ENCODE measurements at regions not wholly inside any gene's neighbourhood (a gene's known extent, or its start where the extent isn't known, plus 50 kb on each side); places are given as distances from the start of the nearest gene placed in this dataset.

GRCh38 chr13:57270493-57270892, 103.5 kb downstream of the PRR20E start:
- no peak overlapping the region for H3K27ac ChIP-seq (ENCODE audit: low read length, poor library complexity, severe bottlenecking)
- H2BK5ac ChIP-seq (ENCODE audit: low read depth, low read length, poor library complexity, severe bottlenecking) = no peak overlapping the region
- H3K4ac ChIP-seq (ENCODE audit: low read depth in 1 of 2, low read length in 2 of 2) = no peak overlapping the region
- no peak overlapping the region for H2BK15ac ChIP-seq (ENCODE audit: low read depth, poor library complexity, severe bottlenecking)
- no peaks in the 10 kb centered on the region for H3K4me1 ChIP-seq (ENCODE audit: control insufficient read depth, insufficient read depth, low read depth, low read length)
- no peaks in the 10 kb centered on the region for H3K79me1 ChIP-seq (replicated peaks; ENCODE audit: low read length, poor library complexity, severe bottlenecking)
- H2BK12ac ChIP-seq (ENCODE audit: low read length in 2 of 2) = no peak overlapping the region
- H3K4me3 ChIP-seq (ENCODE audit: insufficient read depth in 1 of 2, low read depth in 1 of 2, low read length in 2 of 2) = no peak overlapping the region
- H3K9me3 ChIP-seq (ENCODE audit: control insufficient read depth, low read length) = peaks cover 37% of the 10 kb centered on the region
- no peak overlapping the region for H3K4me2 ChIP-seq (ENCODE audit: low read length, poor library complexity, severe bottlenecking)
- no peak overlapping the region for H3K18ac ChIP-seq (ENCODE audit: low read depth in 1 of 2, low read length in 2 of 2)
- no peak for DNase-seq
- H3K27me3 ChIP-seq (ENCODE audit: control insufficient read depth in 1 of 2, insufficient read depth in 1 of 2, low read length in 2 of 2) = no peaks in the 10 kb centered on the region
- H3K9ac ChIP-seq (ENCODE audit: low read length) = no peak overlapping the region
- no peaks in the 10 kb centered on the region for H3K36me3 ChIP-seq (ENCODE audit: control insufficient read depth in 1 of 2, insufficient read depth in 2 of 2, low read depth in 1 of 2, low read length in 2 of 2)
- no peak overlapping the region for H3K23ac ChIP-seq (ENCODE audit: low read length in 2 of 2)
- H2AFZ ChIP-seq (ENCODE audit: low read depth, low read length) = no peak overlapping the region
- H4K91ac ChIP-seq (ENCODE audit: low read length) = no peak overlapping the region
- no peak overlapping the region for H4K8ac ChIP-seq (ENCODE audit: low read length)
- no peak overlapping the region for H3K14ac ChIP-seq (ENCODE audit: low read length in 2 of 2)
- no peak overlapping the region for H2BK120ac ChIP-seq (ENCODE audit: low read depth, low read length)
- no peak overlapping the region for H2AK5ac ChIP-seq (ENCODE audit: low read length, severe bottlenecking)

GRCh38 chr13:57286511-57287098, 119.6 kb downstream of the PRR20E start:
- no peak overlapping the region for H2BK5ac ChIP-seq (ENCODE audit: low read depth, low read length, poor library complexity, severe bottlenecking)
- WGBS = 93% methylated on average over 49 of the region's 49 CpGs
- no peaks in the 10 kb centered on the region for H3K36me3 ChIP-seq (ENCODE audit: control insufficient read depth in 1 of 2, insufficient read depth in 2 of 2, low read depth in 1 of 2, low read length in 2 of 2)
- no peak for DNase-seq
- no peak overlapping the region for H2AFZ ChIP-seq (ENCODE audit: low read depth, low read length)
- H2BK15ac ChIP-seq (ENCODE audit: low read depth, poor library complexity, severe bottlenecking) = no peak overlapping the region
- no peaks in the 10 kb centered on the region for H3K79me1 ChIP-seq (replicated peaks; ENCODE audit: low read length, poor library complexity, severe bottlenecking)
- no peaks in the 10 kb centered on the region for H3K4me1 ChIP-seq (ENCODE audit: control insufficient read depth, insufficient read depth, low read depth, low read length)
- H3K27me3 ChIP-seq (ENCODE audit: control insufficient read depth in 1 of 2, insufficient read depth in 1 of 2, low read length in 2 of 2) = no peaks in the 10 kb centered on the region
- H3K9ac ChIP-seq (ENCODE audit: low read length) = no peak overlapping the region
- no peak overlapping the region for H2BK12ac ChIP-seq (ENCODE audit: low read length in 2 of 2)
- no peak overlapping the region for H4K8ac ChIP-seq (ENCODE audit: low read length)
- H3K4me3 ChIP-seq (ENCODE audit: insufficient read depth in 1 of 2, low read depth in 1 of 2, low read length in 2 of 2) = no peak overlapping the region
- H4K91ac ChIP-seq (ENCODE audit: low read length) = no peak overlapping the region
- H3K9me3 ChIP-seq (ENCODE audit: control insufficient read depth, low read length) = peaks cover 6% of the 10 kb centered on the region
- H3K4me2 ChIP-seq (ENCODE audit: low read length, poor library complexity, severe bottlenecking) = no peak overlapping the region
- H2BK120ac ChIP-seq (ENCODE audit: low read depth, low read length) = no peak overlapping the region
- H3K27ac ChIP-seq (ENCODE audit: low read length, poor library complexity, severe bottlenecking) = no peak overlapping the region
- H3K18ac ChIP-seq (ENCODE audit: low read depth in 1 of 2, low read length in 2 of 2) = no peak overlapping the region
- H3K14ac ChIP-seq (ENCODE audit: low read length in 2 of 2) = no peak overlapping the region
- H3K23ac ChIP-seq (ENCODE audit: low read length in 2 of 2) = no peak overlapping the region
- no peak overlapping the region for H3K4ac ChIP-seq (ENCODE audit: low read depth in 1 of 2, low read length in 2 of 2)
- no peak overlapping the region for H2AK5ac ChIP-seq (ENCODE audit: low read length, severe bottlenecking)

GRCh38 chr13:57302604-57303003, 135.6 kb downstream of the PRR20E start:
- peaks cover 3% of the 10 kb centered on the region for H3K9me3 ChIP-seq (ENCODE audit: control insufficient read depth, low read length)
- DNase-seq = no peak
- H2AK5ac ChIP-seq (ENCODE audit: low read length, severe bottlenecking) = no peak overlapping the region
- no peak overlapping the region for H3K4ac ChIP-seq (ENCODE audit: low read depth in 1 of 2, low read length in 2 of 2)
- H4K8ac ChIP-seq (ENCODE audit: low read length) = no peak overlapping the region
- no peak overlapping the region for H3K9ac ChIP-seq (ENCODE audit: low read length)
- no peak overlapping the region for H3K27ac ChIP-seq (ENCODE audit: low read length, poor library complexity, severe bottlenecking)
- no peaks in the 10 kb centered on the region for H3K4me1 ChIP-seq (ENCODE audit: control insufficient read depth, insufficient read depth, low read depth, low read length)
- no peak overlapping the region for H2AFZ ChIP-seq (ENCODE audit: low read depth, low read length)
- H3K18ac ChIP-seq (ENCODE audit: low read depth in 1 of 2, low read length in 2 of 2) = no peak overlapping the region
- no peak overlapping the region for H3K23ac ChIP-seq (ENCODE audit: low read length in 2 of 2)
- no peaks in the 10 kb centered on the region for H3K27me3 ChIP-seq (ENCODE audit: control insufficient read depth in 1 of 2, insufficient read depth in 1 of 2, low read length in 2 of 2)
- no peak overlapping the region for H2BK120ac ChIP-seq (ENCODE audit: low read depth, low read length)
- no peaks in the 10 kb centered on the region for H3K79me1 ChIP-seq (replicated peaks; ENCODE audit: low read length, poor library complexity, severe bottlenecking)
- no peak overlapping the region for H3K14ac ChIP-seq (ENCODE audit: low read length in 2 of 2)
- no peak overlapping the region for H2BK12ac ChIP-seq (ENCODE audit: low read length in 2 of 2)
- H3K4me3 ChIP-seq (ENCODE audit: insufficient read depth in 1 of 2, low read depth in 1 of 2, low read length in 2 of 2) = no peak overlapping the region
- H2BK15ac ChIP-seq (ENCODE audit: low read depth, poor library complexity, severe bottlenecking) = no peak overlapping the region
- no peak overlapping the region for H2BK5ac ChIP-seq (ENCODE audit: low read depth, low read length, poor library complexity, severe bottlenecking)
- no peak overlapping the region for H4K91ac ChIP-seq (ENCODE audit: low read length)
- H3K36me3 ChIP-seq (ENCODE audit: control insufficient read depth in 1 of 2, insufficient read depth in 2 of 2, low read depth in 1 of 2, low read length in 2 of 2) = no peaks in the 10 kb centered on the region
- WGBS = no CpG with 5 or more reads among the region's 1 CpG
- H3K4me2 ChIP-seq (ENCODE audit: low read length, poor library complexity, severe bottlenecking) = no peak overlapping the region

GRCh38 chr13:57311009-57311586, 144.1 kb downstream of the PRR20E start:
- H3K9ac ChIP-seq (ENCODE audit: low read length) = no peak overlapping the region
- no peak overlapping the region for H2BK15ac ChIP-seq (ENCODE audit: low read depth, poor library complexity, severe bottlenecking)
- no peak for DNase-seq
- H3K4ac ChIP-seq (ENCODE audit: low read depth in 1 of 2, low read length in 2 of 2) = no peak overlapping the region
- no peak overlapping the region for H3K14ac ChIP-seq (ENCODE audit: low read length in 2 of 2)
- H3K4me2 ChIP-seq (ENCODE audit: low read length, poor library complexity, severe bottlenecking) = no peak overlapping the region
- peaks cover under 1% of the 10 kb centered on the region for H3K9me3 ChIP-seq (ENCODE audit: control insufficient read depth, low read length)
- H3K27me3 ChIP-seq (ENCODE audit: control insufficient read depth in 1 of 2, insufficient read depth in 1 of 2, low read length in 2 of 2) = no peaks in the 10 kb centered on the region
- H2AK5ac ChIP-seq (ENCODE audit: low read length, severe bottlenecking) = no peak overlapping the region
- no peak overlapping the region for H3K4me3 ChIP-seq (ENCODE audit: insufficient read depth in 1 of 2, low read depth in 1 of 2, low read length in 2 of 2)
- no peak overlapping the region for H3K27ac ChIP-seq (ENCODE audit: low read length, poor library complexity, severe bottlenecking)
- WGBS = 23% methylated on average over 13 of the region's 15 CpGs
- H2BK12ac ChIP-seq (ENCODE audit: low read length in 2 of 2) = no peak overlapping the region
- H3K4me1 ChIP-seq (ENCODE audit: control insufficient read depth, insufficient read depth, low read depth, low read length) = peaks cover 4% of the 10 kb centered on the region
- no peak overlapping the region for H2AFZ ChIP-seq (ENCODE audit: low read depth, low read length)
- no peak overlapping the region for H4K91ac ChIP-seq (ENCODE audit: low read length)
- no peak overlapping the region for H3K23ac ChIP-seq (ENCODE audit: low read length in 2 of 2)
- H2BK5ac ChIP-seq (ENCODE audit: low read depth, low read length, poor library complexity, severe bottlenecking) = no peak overlapping the region
- no peak overlapping the region for H4K8ac ChIP-seq (ENCODE audit: low read length)
- H3K79me1 ChIP-seq (replicated peaks; ENCODE audit: low read length, poor library complexity, severe bottlenecking) = no peaks in the 10 kb centered on the region
- no peaks in the 10 kb centered on the region for H3K36me3 ChIP-seq (ENCODE audit: control insufficient read depth in 1 of 2, insufficient read depth in 2 of 2, low read depth in 1 of 2, low read length in 2 of 2)
- H3K18ac ChIP-seq (ENCODE audit: low read depth in 1 of 2, low read length in 2 of 2) = no peak overlapping the region
- H2BK120ac ChIP-seq (ENCODE audit: low read depth, low read length) = no peak overlapping the region
